SK-N-SH (cell line): ENCODE measurements at regions not wholly inside any gene's neighbourhood (a gene's known extent, or its start where the extent isn't known, plus 50 kb on each side); places are given as distances from the start of the nearest gene placed in this dataset.

Experiments
- FOSL2 ChIP-seq: IDR thresholded peaks from 2 replicates; pipeline ENCODE4 v1.4.0; 2012; ENCODE audit warnings: low read depth, mild to moderate bottlenecking, moderate library complexity, borderline replicate concordance
- GABPA ChIP-seq: IDR thresholded peaks from 2 replicates; pipeline ENCODE4 v1.4.0; 2012; ENCODE audit warnings: low read depth, mild to moderate bottlenecking
- NFIC ChIP-seq: IDR thresholded peaks from 2 replicates; pipeline ENCODE4 v1.4.0; 2012; ENCODE audit warnings: borderline replicate concordance
- NRF1 ChIP-seq: IDR thresholded peaks from 2 replicates; pipeline ENCODE4 v1.6.1; 2012; ENCODE audit warnings: low read depth, mild to moderate bottlenecking, low read length
- POLR2AphosphoS5 ChIP-seq: IDR thresholded peaks from 2 replicates; pipeline ENCODE4 v1.6.1; 2012; ENCODE audit warnings: low read depth, low read length
- RFX5 ChIP-seq: IDR thresholded peaks from 2 replicates; pipeline ENCODE4 v1.6.1; 2012; ENCODE audit warnings: mild to moderate bottlenecking, improper control_type of control experiment, low read length
- SIN3A ChIP-seq: IDR thresholded peaks from 2 replicates; pipeline ENCODE4 v1.6.1; 2012; ENCODE audit warnings: low read depth, mild to moderate bottlenecking, low read length, moderate library complexity, borderline replicate concordance
- SMC3 ChIP-seq: IDR thresholded peaks from 2 replicates; pipeline ENCODE4 v1.6.1; 2012; ENCODE audit warnings: low read depth, low read length, improper control_type of control experiment
- TAF1 ChIP-seq: IDR thresholded peaks from 2 replicates; pipeline ENCODE4 v1.6.1; 2012; ENCODE audit warnings: low read depth, mild to moderate bottlenecking, low read length, moderate library complexity, borderline replicate concordance
- USF2 ChIP-seq: fragments of 150-350 bp; IDR thresholded peaks from 2 replicates; pipeline ENCODE4 v1.6.1; 2017; ENCODE audit warnings: antibody characterized with exemption, low read length, low read depth, borderline replicate concordance
- TF ChIP-seq, protein P1 (sequence below): fragments of 200-600 bp; sonication (generic); IDR thresholded peaks from 2 replicates; pipeline ENCODE4 v1.6.1; 2017; ENCODE audit warnings: antibody characterized with exemption, mild to moderate bottlenecking, moderate library complexity
- TF ChIP-seq, protein P2 (sequence below): IDR thresholded peaks from 2 replicates; pipeline ENCODE4 v1.6.1; 2012; ENCODE audit warnings: mild to moderate bottlenecking, low read depth, low read length, moderate library complexity
- TF ChIP-seq, protein P3 (sequence below): IDR thresholded peaks from 2 replicates; pipeline ENCODE4 v1.4.0; 2012; ENCODE audit warnings: low read depth, borderline replicate concordance

- TF ChIP-seq FOSL2 (no peak), POLR2AphosphoS5 (no peak), SMC3 (no peak), SIN3A (no peak), USF2 (no peak), RFX5 (no peak), GABPA (no peak), NRF1 (no peak), NFIC (no peak), TAF1 (no peak)
- TF ChIP-seq, protein P1, sequence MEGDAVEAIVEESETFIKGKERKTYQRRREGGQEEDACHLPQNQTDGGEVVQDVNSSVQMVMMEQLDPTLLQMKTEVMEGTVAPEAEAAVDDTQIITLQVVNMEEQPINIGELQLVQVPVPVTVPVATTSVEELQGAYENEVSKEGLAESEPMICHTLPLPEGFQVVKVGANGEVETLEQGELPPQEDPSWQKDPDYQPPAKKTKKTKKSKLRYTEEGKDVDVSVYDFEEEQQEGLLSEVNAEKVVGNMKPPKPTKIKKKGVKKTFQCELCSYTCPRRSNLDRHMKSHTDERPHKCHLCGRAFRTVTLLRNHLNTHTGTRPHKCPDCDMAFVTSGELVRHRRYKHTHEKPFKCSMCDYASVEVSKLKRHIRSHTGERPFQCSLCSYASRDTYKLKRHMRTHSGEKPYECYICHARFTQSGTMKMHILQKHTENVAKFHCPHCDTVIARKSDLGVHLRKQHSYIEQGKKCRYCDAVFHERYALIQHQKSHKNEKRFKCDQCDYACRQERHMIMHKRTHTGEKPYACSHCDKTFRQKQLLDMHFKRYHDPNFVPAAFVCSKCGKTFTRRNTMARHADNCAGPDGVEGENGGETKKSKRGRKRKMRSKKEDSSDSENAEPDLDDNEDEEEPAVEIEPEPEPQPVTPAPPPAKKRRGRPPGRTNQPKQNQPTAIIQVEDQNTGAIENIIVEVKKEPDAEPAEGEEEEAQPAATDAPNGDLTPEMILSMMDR: no peak
- TF ChIP-seq, protein P2, sequence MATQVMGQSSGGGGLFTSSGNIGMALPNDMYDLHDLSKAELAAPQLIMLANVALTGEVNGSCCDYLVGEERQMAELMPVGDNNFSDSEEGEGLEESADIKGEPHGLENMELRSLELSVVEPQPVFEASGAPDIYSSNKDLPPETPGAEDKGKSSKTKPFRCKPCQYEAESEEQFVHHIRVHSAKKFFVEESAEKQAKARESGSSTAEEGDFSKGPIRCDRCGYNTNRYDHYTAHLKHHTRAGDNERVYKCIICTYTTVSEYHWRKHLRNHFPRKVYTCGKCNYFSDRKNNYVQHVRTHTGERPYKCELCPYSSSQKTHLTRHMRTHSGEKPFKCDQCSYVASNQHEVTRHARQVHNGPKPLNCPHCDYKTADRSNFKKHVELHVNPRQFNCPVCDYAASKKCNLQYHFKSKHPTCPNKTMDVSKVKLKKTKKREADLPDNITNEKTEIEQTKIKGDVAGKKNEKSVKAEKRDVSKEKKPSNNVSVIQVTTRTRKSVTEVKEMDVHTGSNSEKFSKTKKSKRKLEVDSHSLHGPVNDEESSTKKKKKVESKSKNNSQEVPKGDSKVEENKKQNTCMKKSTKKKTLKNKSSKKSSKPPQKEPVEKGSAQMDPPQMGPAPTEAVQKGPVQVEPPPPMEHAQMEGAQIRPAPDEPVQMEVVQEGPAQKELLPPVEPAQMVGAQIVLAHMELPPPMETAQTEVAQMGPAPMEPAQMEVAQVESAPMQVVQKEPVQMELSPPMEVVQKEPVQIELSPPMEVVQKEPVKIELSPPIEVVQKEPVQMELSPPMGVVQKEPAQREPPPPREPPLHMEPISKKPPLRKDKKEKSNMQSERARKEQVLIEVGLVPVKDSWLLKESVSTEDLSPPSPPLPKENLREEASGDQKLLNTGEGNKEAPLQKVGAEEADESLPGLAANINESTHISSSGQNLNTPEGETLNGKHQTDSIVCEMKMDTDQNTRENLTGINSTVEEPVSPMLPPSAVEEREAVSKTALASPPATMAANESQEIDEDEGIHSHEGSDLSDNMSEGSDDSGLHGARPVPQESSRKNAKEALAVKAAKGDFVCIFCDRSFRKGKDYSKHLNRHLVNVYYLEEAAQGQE: no peak
- TF ChIP-seq, protein P3, sequence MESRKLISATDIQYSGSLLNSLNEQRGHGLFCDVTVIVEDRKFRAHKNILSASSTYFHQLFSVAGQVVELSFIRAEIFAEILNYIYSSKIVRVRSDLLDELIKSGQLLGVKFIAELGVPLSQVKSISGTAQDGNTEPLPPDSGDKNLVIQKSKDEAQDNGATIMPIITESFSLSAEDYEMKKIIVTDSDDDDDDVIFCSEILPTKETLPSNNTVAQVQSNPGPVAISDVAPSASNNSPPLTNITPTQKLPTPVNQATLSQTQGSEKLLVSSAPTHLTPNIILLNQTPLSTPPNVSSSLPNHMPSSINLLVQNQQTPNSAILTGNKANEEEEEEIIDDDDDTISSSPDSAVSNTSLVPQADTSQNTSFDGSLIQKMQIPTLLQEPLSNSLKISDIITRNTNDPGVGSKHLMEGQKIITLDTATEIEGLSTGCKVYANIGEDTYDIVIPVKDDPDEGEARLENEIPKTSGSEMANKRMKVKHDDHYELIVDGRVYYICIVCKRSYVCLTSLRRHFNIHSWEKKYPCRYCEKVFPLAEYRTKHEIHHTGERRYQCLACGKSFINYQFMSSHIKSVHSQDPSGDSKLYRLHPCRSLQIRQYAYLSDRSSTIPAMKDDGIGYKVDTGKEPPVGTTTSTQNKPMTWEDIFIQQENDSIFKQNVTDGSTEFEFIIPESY: no peak
Measured at GRCh38 chr11:24344222-24344621, 152.6 kb upstream of the LUZP2 start.
